ENCODE measurements at regions not wholly inside any gene's neighbourhood (a gene's known extent, or its start where the extent isn't known, plus 50 kb on each side); places are given as distances from the start of the nearest gene placed in this dataset.

- no peak for TF ChIP-seq CTCF (IDR thresholded peaks at IDR 0.05; ENCODE audit: poor library complexity, severe bottlenecking)
- Histone ChIP-seq H3K27ac (ENCODE audit: poor library complexity, severe bottlenecking) (no peak overlapping the region), H3K36me3 (ENCODE audit: low read depth) (no peaks in the 10 kb centered on the region), H3K4me3 (ENCODE audit: severe bottlenecking) (no peak overlapping the region), H3K27me3 (ENCODE audit: insufficient read depth, poor library complexity, severe bottlenecking) (no peaks in the 10 kb centered on the region), H3K9me3 (ENCODE audit: severe bottlenecking) (no peaks in the 10 kb centered on the region), H3K4me1 (ENCODE audit: insufficient read depth, poor library complexity, severe bottlenecking) (peaks cover 15% of the 10 kb centered on the region)
- ATAC-seq (ENCODE audit: low read depth): peak; percentile 61; the same call in 1 of the 3 replicates
- DNase-seq (ENCODE audit: low spot score): no peak
These were observed 215.1 kb upstream of the TRIB2 start for GRCh38 chr2:12501469-12502158.

- DNase-seq (ENCODE audit: low spot score): no peak
- Histone ChIP-seq H3K27ac (ENCODE audit: poor library complexity, severe bottlenecking) (no peak overlapping the region), H3K4me3 (ENCODE audit: severe bottlenecking) (no peak overlapping the region), H3K27me3 (ENCODE audit: insufficient read depth, poor library complexity, severe bottlenecking) (no peaks in the 10 kb centered on the region), H3K36me3 (ENCODE audit: low read depth) (no peaks in the 10 kb centered on the region), H3K9me3 (ENCODE audit: severe bottlenecking) (no peaks in the 10 kb centered on the region), H3K4me1 (ENCODE audit: insufficient read depth, poor library complexity, severe bottlenecking) (peaks cover 24% of the 10 kb centered on the region)
- TF ChIP-seq CTCF (IDR thresholded peaks at IDR 0.05; ENCODE audit: poor library complexity, severe bottlenecking): no peak
- no peak for ATAC-seq (ENCODE audit: low read depth)
These were observed 214.0 kb upstream of the TRIB2 start for GRCh38 chr2:12502759-12503158.

- Histone ChIP-seq H3K27me3 (ENCODE audit: insufficient read depth, poor library complexity, severe bottlenecking) (no peaks in the 10 kb centered on the region), H3K36me3 (ENCODE audit: low read depth) (no peaks in the 10 kb centered on the region), H3K4me1 (ENCODE audit: insufficient read depth, poor library complexity, severe bottlenecking) (peaks cover 30% of the 10 kb centered on the region), H3K9me3 (ENCODE audit: severe bottlenecking) (no peaks in the 10 kb centered on the region), H3K27ac (ENCODE audit: poor library complexity, severe bottlenecking) (no peak overlapping the region), H3K4me3 (ENCODE audit: severe bottlenecking) (no peak overlapping the region)
- TF ChIP-seq CTCF (IDR thresholded peaks at IDR 0.05; ENCODE audit: poor library complexity, severe bottlenecking): no peak
- ATAC-seq (ENCODE audit: low read depth) (no peak), DNase-seq (ENCODE audit: low spot score) (no peak)
These were observed 212.3 kb upstream of the TRIB2 start for GRCh38 chr2:12504443-12504842.

GRCh38 chr2:12506846-12507245 is 209.9 kb upstream of the TRIB2 start:
- no peak for DNase-seq (ENCODE audit: low spot score)
- peaks cover 24% of the 10 kb centered on the region for H3K4me1 ChIP-seq (ENCODE audit: insufficient read depth, poor library complexity, severe bottlenecking)
- no peaks in the 10 kb centered on the region for H3K27me3 ChIP-seq (ENCODE audit: insufficient read depth, poor library complexity, severe bottlenecking)
- H3K36me3 ChIP-seq (ENCODE audit: low read depth): no peaks in the 10 kb centered on the region
- ATAC-seq (ENCODE audit: low read depth): peak; percentile 17
- no peak overlapping the region for H3K4me3 ChIP-seq (ENCODE audit: severe bottlenecking)
- H3K9me3 ChIP-seq (ENCODE audit: severe bottlenecking): no peaks in the 10 kb centered on the region
- no peak for TF ChIP-seq CTCF (IDR thresholded peaks at IDR 0.05; ENCODE audit: poor library complexity, severe bottlenecking)
- peak overlapping the region; percentile 13 for H3K27ac ChIP-seq (ENCODE audit: poor library complexity, severe bottlenecking)

GRCh38 chr2:12507295-12507694 is 209.4 kb upstream of the TRIB2 start:
- Histone ChIP-seq H3K27ac (ENCODE audit: poor library complexity, severe bottlenecking) (peak overlapping the region; percentile 36), H3K4me1 (ENCODE audit: insufficient read depth, poor library complexity, severe bottlenecking) (peaks cover 24% of the 10 kb centered on the region), H3K36me3 (ENCODE audit: low read depth) (no peaks in the 10 kb centered on the region), H3K27me3 (ENCODE audit: insufficient read depth, poor library complexity, severe bottlenecking) (no peaks in the 10 kb centered on the region), H3K4me3 (ENCODE audit: severe bottlenecking) (no peak overlapping the region), H3K9me3 (ENCODE audit: severe bottlenecking) (no peaks in the 10 kb centered on the region)
- ATAC-seq (ENCODE audit: low read depth) (peak; percentile 100), DNase-seq (ENCODE audit: low spot score) (peak; percentile 93)
- no peak for TF ChIP-seq CTCF (IDR thresholded peaks at IDR 0.05; ENCODE audit: poor library complexity, severe bottlenecking)
